HG03045 (cell line): ENCODE measurements at regions not wholly inside any gene's neighbourhood (a gene's known extent, or its start where the extent isn't known, plus 50 kb on each side); places are given as distances from the start of the nearest gene placed in this dataset.

ENCODE experiments used
- ATAC-seq: cut with Tn5 transposase; IDR thresholded peaks from one replicate; pipeline ENCODE4 v1.9.1; 2021; ENCODE audit warnings: mild to moderate bottlenecking, moderate library complexity; ENCODE audit not compliant: unreplicated experiment

GRCh38 chr3:174639970-174640369 lies 219.2 kb upstream of the NAALADL2 start:
- no peak for ATAC-seq

DNA sequence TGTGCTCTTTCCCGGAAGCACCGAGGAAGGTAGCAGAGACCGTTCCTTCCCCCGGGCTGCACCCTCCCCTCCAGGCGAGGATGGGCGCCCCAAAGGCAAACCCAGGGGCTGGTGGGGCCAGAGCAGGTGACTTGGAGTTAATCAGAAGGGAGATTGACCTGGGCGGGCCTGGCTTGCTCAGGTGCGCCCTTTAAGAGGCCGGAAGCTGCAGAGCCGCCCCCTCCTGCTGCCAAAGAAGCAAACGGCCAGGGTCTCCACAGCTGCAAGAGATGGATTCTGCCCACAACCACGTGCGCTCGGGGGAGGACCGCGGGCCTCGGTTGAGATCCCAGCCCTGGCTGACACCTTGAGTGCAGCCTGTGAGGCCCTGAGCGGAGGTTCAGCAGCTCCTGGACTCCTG lies 218.2 kb upstream of the NAALADL2 start:
- ATAC-seq = no peak

DNA sequence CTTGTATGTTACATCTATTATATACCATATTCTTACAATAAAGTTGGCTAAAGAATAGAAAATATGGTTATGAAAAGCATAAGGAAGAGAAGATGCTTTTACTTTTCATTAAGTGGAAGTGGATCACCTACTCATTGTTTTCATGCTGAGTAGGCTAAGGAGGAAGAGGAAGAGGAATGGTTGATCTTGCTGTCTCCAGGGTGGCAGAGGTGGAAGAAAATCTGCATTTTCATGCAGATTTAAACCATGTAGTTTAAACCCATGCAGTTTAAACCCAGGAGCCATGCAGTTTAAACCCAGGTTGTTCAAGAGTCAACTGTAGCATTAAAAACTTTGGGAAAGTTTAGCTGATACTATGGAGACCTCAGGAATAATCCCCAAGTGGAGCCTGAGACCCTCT lies 214.8 kb upstream of the NAALADL2 start:
- no peak for ATAC-seq

GRCh38 chr3:174651951-174652350 lies 207.2 kb upstream of the NAALADL2 start:
- no peak for ATAC-seq

GRCh38 chr3:174659511-174659910 lies 199.6 kb upstream of the NAALADL2 start:
- ATAC-seq = no peak

GRCh38 chr3:174662653-174663052 lies 196.5 kb upstream of the NAALADL2 start:
- ATAC-seq = no peak

DNA sequence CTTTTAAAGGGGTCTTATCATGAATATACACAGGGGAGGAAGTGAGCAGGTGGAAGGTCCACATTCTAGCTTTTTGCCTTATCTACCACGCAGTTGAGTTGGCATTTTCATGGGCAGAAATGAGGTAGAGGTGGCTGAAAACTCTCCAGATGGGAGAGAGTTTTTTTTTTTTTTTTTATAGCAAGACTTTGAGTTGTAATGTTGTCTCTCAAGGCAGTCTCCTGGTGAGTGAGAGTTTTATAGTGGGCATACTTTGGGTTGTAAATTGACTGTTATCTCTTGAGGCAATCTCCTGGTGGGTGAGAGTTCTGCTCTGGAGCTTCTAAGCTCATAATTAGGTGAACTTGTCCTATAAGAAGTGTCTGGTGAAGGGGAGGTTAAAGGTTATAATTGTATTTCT lies 191.7 kb upstream of the NAALADL2 start:
- no peak for ATAC-seq

GRCh38 chr3:174675406-174675805 lies 183.7 kb upstream of the NAALADL2 start:
- ATAC-seq = no peak

DNA sequence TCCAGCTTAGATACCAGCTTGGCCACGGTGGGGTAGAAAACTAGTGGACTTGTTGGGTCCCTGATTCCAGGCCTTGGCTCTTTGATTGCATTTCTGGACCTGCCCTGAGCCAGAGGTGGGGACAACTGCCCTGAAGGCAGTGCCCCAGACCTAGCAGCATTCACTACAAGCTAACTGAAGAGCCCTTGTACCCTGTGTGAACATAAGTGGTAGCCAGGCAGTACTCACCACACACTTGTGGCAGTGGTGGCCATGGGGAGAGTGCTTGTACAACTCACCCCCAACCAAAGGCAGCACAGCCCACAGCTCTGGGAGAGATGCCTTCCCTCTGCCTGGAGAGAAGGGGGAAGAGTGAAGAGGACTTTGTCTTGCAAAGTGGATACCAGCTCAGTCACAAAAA lies 177.3 kb upstream of the NAALADL2 start:
- no peak for ATAC-seq

GRCh38 chr3:174685796-174686195 lies 173.3 kb upstream of the NAALADL2 start:
- ATAC-seq = no peak

DNA sequence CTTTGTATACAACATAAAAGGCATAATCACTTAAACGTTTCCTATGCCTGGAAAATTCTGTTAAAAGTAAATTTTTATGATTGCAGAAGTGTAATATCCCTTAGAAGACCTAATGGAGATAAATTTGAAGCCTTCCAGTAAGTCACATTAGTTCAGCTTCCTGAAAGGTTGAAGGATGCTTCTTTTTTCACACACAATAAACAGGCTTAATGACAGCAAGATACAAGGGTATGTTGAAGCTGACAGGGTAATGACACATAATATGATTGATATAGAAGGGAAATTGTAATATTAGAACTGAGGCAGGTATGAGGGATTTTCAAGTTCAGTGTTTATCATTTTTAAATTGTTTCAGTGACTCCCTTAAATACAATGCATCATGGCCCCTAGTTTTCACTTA lies 161.8 kb upstream of the NAALADL2 start:
- ATAC-seq = no peak

DNA sequence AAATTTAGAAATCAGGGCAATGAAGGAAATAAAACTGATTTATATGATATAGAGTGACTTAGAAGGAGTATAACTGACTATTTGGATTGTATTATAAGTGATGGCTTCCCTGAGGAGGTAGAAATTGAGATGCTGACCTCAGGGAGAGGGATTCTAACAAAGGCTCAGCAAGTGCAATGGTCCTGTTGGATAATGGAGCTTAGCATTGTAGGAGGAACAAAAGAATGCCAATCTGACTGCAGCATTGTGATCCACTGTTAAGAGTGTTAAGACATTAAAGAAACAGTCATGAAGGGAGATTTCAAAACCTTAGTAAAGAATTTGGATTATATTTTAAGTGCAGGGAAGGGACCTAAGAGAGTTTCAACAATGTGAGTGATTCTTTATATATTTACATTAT lies 158.4 kb upstream of the NAALADL2 start:
- ATAC-seq = no peak

DNA sequence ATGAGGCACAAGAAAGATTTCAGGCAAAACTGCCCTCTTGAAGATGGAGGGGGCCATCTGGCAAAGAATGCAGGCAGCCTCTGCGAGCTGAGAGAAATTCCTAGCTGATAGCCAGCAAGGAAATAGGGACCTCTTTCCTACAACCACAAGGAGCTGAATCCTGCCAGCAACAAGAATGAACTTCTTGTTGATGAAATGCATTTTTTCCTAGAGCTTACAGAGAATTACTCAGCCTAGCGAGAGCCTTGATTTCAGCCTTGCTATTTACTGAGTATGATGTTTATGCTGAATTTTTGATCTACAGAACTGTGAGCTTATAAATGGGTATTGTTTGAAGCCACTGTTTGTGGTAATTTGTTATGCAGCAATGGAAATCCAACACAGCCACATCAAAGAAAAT lies 148.5 kb upstream of the NAALADL2 start:
- ATAC-seq = no peak

DNA sequence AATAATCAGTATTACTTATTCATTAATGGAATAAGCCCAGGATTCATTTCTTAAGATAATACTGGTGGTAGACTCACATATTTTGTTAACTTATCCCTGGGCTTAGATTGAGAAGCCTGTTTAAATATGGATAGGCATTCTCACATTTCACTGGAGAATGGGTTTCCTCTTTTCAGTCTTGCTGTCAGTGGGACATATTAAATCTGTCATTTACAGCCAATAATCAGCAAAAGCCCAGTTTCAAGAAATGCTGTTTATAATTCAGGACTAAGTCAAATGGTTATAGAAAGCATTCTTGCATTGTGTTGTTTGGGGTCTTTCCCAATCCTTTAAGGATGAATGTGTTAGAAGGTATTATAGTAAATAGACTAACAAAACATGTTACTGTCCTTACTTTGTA lies 143.7 kb upstream of the NAALADL2 start:
- ATAC-seq = no peak

DNA sequence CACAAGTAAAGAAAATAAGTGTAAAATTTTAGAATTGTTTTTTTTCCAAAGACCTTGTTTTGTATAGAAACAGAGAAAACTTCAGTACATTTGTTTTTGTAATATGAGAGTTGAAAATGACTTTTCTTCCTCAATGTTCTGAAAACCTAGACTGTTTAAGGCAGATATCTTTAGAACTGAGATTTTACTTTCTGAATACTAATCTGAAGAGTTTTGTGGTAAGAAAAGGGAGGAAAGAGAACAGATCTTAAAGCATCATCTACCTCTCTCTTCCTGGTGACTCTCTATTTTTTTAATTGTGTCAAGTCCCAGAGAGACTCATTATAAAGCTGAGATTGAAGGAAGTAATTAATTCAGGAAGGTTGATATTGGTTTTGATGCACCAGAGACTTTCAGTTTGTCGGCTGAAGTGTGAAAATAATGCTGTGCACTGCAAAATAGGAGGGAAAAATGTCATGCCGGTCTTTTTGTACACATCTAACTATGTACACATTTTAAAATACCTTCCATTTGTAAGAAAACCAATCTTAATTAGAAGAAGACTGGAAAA lies 142.1 kb upstream of the NAALADL2 start:
- ATAC-seq = no peak

- ATAC-seq = no peak
Measured at GRCh38 chr3:174720717-174721116, 138.4 kb upstream of the NAALADL2 start.

DNA sequence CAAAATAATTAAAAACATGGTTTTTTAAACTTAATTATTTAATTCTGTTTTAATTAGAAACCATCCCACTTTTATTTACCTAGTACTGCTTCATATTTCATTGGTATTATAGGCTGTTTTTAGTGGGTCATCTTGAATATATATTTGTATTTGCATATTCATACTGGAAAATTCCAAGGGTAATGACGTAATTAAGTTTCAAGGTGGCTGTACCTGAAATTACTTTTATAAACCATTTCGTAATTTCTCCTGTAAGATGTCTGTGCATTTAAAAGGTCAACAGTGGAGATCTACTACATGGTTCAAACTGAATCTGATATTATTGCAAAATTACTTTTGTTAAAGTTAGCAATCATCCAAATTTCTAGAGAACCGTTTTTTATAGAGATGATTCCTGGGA lies 133.8 kb upstream of the NAALADL2 start:
- no peak for ATAC-seq

- no peak for ATAC-seq
Measured at GRCh38 chr3:174737966-174738365, 121.2 kb upstream of the NAALADL2 start.

DNA sequence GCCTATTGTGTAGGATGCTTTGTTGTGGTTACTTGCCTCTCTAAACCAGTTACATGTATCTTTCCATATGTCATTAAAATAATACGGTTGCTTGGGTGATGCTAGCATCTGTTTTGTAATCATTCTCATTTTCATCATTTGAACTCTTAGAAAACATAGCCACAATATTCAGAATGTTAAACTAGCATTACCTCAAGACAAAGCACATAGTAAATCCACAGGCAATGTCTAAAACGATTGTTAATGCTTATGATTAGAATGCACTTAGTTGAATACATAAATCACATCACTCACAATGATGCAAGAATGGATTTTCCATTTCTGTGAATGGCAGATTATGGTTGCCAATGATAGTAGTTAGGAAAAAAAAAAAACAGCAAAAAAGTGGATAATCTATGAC lies 110.0 kb upstream of the NAALADL2 start:
- ATAC-seq = no peak

DNA sequence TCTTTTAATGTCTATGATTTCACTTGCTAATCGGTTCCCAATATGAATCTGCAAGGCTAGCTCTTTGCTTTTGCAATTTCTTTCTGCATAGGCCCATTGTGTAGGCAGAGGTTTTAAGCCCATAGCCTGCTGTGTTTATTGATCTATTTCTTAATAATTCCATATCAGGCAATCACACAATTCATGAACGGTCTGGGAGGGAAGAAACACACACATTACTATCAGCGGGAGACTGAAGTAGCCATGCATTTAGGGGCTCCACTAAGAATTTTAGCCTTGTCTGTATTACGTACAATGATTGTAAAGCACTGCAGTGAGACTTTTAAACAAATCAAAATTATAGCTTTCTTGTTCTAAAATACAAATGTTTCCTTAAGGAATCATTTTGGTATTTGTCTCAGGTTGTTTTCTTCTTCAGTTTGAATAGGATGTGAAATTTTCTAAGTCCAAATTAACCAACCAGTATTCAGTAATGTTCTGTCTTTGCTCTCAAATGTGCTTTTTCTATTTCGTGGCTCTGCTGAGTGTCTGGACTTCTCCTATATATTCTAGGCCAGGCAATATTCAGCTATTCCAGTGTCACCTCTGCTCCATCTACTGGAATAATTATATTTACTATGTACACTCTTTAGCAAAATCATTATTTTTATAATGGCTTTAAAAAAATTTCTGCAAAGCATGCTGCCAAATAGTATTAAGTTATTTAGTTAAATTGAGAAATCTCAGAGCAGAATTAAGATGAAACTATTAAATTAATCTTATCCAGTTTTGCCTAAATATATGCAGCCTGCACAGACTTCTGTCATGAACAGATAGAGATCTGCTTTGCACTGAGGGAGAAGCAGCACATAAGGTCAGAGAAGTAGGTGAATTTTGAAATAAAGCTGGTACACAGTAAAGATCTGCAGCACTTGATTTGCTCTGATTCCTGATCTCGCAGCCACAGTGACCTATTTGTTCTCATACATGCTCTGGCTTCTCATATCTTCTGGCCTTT lies 103.0 kb upstream of the NAALADL2 start:
- ATAC-seq = no peak

GRCh38 chr3:174758943-174759342 lies 100.2 kb upstream of the NAALADL2 start:
- no peak for ATAC-seq

- ATAC-seq = no peak
Measured at GRCh38 chr3:174767406-174767805, 91.7 kb upstream of the NAALADL2 start.
